A549 (cell line): ENCODE measurements at regions not wholly inside any gene's neighbourhood (a gene's known extent, or its start where the extent isn't known, plus 50 kb on each side); places are given as distances from the start of the nearest gene placed in this dataset.

Source experiments
- CEBPB ChIP-seq, 2 experiments: fragments of >200 bp in 1 of 2; sonication (Bioruptor Twin) in 1 of 2; formaldehyde crosslinking in 1 of 2; IDR thresholded peaks; 2 replicates each; pipeline ENCODE4 v1.6.1; 2012 to 2016
- POLR2A ChIP-seq: IDR thresholded peaks from 2 replicates; pipeline ENCODE4 v1.6.1; 2012; ENCODE audit warnings: mild to moderate bottlenecking, low read length
- SMC3 ChIP-seq: fragments of >200 bp; sonication (Bioruptor Twin); formaldehyde crosslinking; IDR thresholded peaks from 3 replicates; pipeline ENCODE4 v1.6.1; 2018; ENCODE audit warnings: inconsistent platforms
- SREBF2 ChIP-seq: fragments of 450-650 bp; IDR thresholded peaks from 2 replicates; pipeline ENCODE4 v1.6.1; 2014; ENCODE audit warnings: mild to moderate bottlenecking, moderate library complexity
- TP53 ChIP-seq: fragments of 250-450 bp; sonication (Bioruptor Pico); IDR thresholded peaks from 2 replicates; pipeline ENCODE4 v1.5.0; 2021; ENCODE audit warnings: mild to moderate bottlenecking, moderate library complexity
- TF ChIP-seq, protein P1 (sequence below): fragments of >200 bp; sonication (Bioruptor Twin); formaldehyde crosslinking; IDR thresholded peaks from 3 replicates; pipeline ENCODE4 v1.5.1; 2016
- TF ChIP-seq, protein P2 (sequence below): IDR thresholded peaks from 2 replicates; pipeline ENCODE4 v1.6.1; 2012
- TF ChIP-seq, protein P3 (sequence below): fragments of 450-650 bp; IDR thresholded peaks from 2 replicates; pipeline ENCODE4 v1.6.1; 2014; ENCODE audit warnings: antibody characterized with exemption

DNA sequence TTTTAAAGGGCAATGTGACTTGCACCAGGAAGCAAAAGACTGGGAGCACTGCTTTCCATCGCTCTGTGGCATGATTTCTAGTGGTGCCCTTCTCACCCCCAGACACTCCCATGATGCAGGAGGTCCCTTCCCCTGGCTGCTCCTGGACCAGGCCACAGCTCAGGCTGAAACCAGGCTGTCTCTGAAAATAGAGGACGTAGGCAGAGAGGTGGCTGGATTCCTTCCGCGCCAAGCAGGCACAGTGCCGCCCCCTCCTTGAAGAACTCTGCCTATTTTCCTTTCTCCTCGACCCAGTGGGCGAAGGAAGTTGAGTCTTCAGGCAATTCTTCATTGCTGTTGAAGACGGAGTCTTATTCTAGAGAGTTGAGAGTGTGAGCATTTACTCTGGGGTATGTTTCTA is 489.4 kb upstream of the TBL1XR1 start:
- TF ChIP-seq, protein P1, sequence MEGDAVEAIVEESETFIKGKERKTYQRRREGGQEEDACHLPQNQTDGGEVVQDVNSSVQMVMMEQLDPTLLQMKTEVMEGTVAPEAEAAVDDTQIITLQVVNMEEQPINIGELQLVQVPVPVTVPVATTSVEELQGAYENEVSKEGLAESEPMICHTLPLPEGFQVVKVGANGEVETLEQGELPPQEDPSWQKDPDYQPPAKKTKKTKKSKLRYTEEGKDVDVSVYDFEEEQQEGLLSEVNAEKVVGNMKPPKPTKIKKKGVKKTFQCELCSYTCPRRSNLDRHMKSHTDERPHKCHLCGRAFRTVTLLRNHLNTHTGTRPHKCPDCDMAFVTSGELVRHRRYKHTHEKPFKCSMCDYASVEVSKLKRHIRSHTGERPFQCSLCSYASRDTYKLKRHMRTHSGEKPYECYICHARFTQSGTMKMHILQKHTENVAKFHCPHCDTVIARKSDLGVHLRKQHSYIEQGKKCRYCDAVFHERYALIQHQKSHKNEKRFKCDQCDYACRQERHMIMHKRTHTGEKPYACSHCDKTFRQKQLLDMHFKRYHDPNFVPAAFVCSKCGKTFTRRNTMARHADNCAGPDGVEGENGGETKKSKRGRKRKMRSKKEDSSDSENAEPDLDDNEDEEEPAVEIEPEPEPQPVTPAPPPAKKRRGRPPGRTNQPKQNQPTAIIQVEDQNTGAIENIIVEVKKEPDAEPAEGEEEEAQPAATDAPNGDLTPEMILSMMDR, result no peak
- no peak for TF ChIP-seq CEBPB (IDR thresholded peaks at IDR 0.05)
- TF ChIP-seq POLR2A, result no peak
- TF ChIP-seq SMC3, result no peak
- TF ChIP-seq, protein P2, sequence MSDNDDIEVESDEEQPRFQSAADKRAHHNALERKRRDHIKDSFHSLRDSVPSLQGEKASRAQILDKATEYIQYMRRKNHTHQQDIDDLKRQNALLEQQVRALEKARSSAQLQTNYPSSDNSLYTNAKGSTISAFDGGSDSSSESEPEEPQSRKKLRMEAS, result no peak
- no peak for TF ChIP-seq SREBF2
- TF ChIP-seq, protein P3, sequence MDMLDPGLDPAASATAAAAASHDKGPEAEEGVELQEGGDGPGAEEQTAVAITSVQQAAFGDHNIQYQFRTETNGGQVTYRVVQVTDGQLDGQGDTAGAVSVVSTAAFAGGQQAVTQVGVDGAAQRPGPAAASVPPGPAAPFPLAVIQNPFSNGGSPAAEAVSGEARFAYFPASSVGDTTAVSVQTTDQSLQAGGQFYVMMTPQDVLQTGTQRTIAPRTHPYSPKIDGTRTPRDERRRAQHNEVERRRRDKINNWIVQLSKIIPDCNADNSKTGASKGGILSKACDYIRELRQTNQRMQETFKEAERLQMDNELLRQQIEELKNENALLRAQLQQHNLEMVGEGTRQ, result no peak
- TF ChIP-seq TP53 (CRISPR knock-in tag), result no peak
